SK-N-SH (cell line): ENCODE measurements at regions not wholly inside any gene's neighbourhood (a gene's known extent, or its start where the extent isn't known, plus 50 kb on each side); places are given as distances from the start of the nearest gene placed in this dataset.

Source experiments
- CTCF ChIA-PET: fragments of 300-600, 350-600 bp; formaldehyde crosslinking; extraction: SDS; loops from one replicate; lab custom pipeline; 2021; lab: Yijun Ruan, JAX
- POLR2A ChIA-PET: fragments of 350-600 bp; sonication (Branson Sonifier 250); formaldehyde crosslinking; extraction: SDS; loops from one replicate; lab custom pipeline; 2020; ENCODE audit warnings: antibody characterized with exemption, inconsistent platforms; lab: Yijun Ruan, JAX
- DNase-seq: peaks from one replicate; pipeline ENCODE4 v3.0.0; 2012
- H2AFZ ChIP-seq: fragments of 200-600 bp; sonication (generic); 2 replicates; pipeline ENCODE4 v1.8.1; 2016; ENCODE audit warnings: antibody characterized with exemption, mild to moderate bottlenecking, low read depth
- H3F3A ChIP-seq: fragments of 200-600 bp; sonication (generic); replicated peaks from 2 replicates; pipeline ENCODE3; 2016; ENCODE audit warnings: antibody characterized with exemption, mild to moderate bottlenecking; ENCODE audit not compliant: insufficient read depth
- H3K27ac ChIP-seq, 2 experiments: fragments of 200-500 bp in 1 of 2; fragments of 200-600 bp in 1 of 2; sonication (Bioruptor generic) in 1 of 2; sonication (generic), shearing (Covaris generic) in 1 of 2; 2 replicates each; pipeline versions ENCODE4 v1.5.1 to v1.6.1; 2014 to 2016; ENCODE audit warnings: low read depth in 2 of 2, inconsistent platforms in 1 of 2, low read length in 1 of 2, mild to moderate bottlenecking in 1 of 2, mixed read lengths in 1 of 2
- H3K27me3 ChIP-seq: fragments of 200-600 bp; sonication (generic), shearing (Covaris generic); 2 replicates; pipeline ENCODE4 v1.6.1; 2016; ENCODE audit warnings: mixed run types; ENCODE audit not compliant: insufficient read depth
- H3K36me3 ChIP-seq, 2 experiments: fragments of 200-500 bp in 1 of 2; fragments of 200-600 bp in 1 of 2; sonication (Bioruptor generic) in 1 of 2; sonication (generic) in 1 of 2; replicated peaks in 1 of 2; 2 replicates each; pipeline versions ENCODE3 to v1.5.1; 2014 to 2016; ENCODE audit warnings: low read length in 1 of 2, mild to moderate bottlenecking in 1 of 2; ENCODE audit not compliant: insufficient read depth in 2 of 2, control insufficient read depth in 1 of 2
- H3K4me1 ChIP-seq, 2 experiments: fragments of 200-500 bp in 1 of 2; fragments of 200-600 bp in 1 of 2; sonication (Bioruptor generic) in 1 of 2; sonication (generic), shearing (Covaris generic) in 1 of 2; 2 replicates each; pipeline versions ENCODE4 v1.5.1 to v1.6.1; 2014 to 2016; ENCODE audit warnings: low read depth in 1 of 2, low read length in 1 of 2, mixed run types in 1 of 2; ENCODE audit not compliant: insufficient read depth in 2 of 2, control insufficient read depth in 1 of 2
- H3K4me2 ChIP-seq: fragments of 200-600 bp; sonication (generic), shearing (Covaris generic); 2 replicates; pipeline ENCODE4 v1.6.1; 2017; ENCODE audit warnings: mixed run types
- H3K4me3 ChIP-seq, 2 experiments: fragments of 200-500 bp in 1 of 2; fragments of 200-600 bp in 1 of 2; sonication (Bioruptor generic) in 1 of 2; sonication (generic), shearing (Covaris generic) in 1 of 2; 2 replicates each; pipeline versions ENCODE4 v1.5.1 to v1.8.1; 2014 to 2016; ENCODE audit warnings: low read depth in 2 of 2, inconsistent platforms in 1 of 2, low read length in 1 of 2, mild to moderate bottlenecking in 1 of 2, mixed read lengths in 1 of 2, moderate library complexity in 1 of 2
- H3K79me2 ChIP-seq: fragments of 200-600 bp; sonication (generic); 2 replicates; pipeline ENCODE4 v1.8.1; 2017; ENCODE audit warnings: mild to moderate bottlenecking; ENCODE audit not compliant: insufficient read depth
- H3K9ac ChIP-seq: fragments of 200-600 bp; sonication (generic); 2 replicates; pipeline ENCODE4 v1.6.1; 2017; ENCODE audit warnings: mixed run types
- H3K9me2 ChIP-seq: fragments of 200-600 bp; sonication (generic); 2 replicates; pipeline ENCODE4 v1.6.1; 2017; ENCODE audit warnings: mixed run types
- H3K9me3 ChIP-seq: fragments of 200-600 bp; sonication (generic); 2 replicates; pipeline ENCODE4 v1.6.1; 2017; ENCODE audit warnings: mixed run types, mild to moderate bottlenecking, moderate library complexity
- H4K20me1 ChIP-seq: fragments of 200-600 bp; sonication (generic); 2 replicates; pipeline ENCODE4 v1.6.1; 2017; ENCODE audit warnings: mild to moderate bottlenecking, mixed run types; ENCODE audit not compliant: insufficient read depth
- ELF1 ChIP-seq: IDR thresholded peaks from 2 replicates; pipeline ENCODE4 v1.4.0; 2012
- FOSL2 ChIP-seq: IDR thresholded peaks from 2 replicates; pipeline ENCODE4 v1.4.0; 2012; ENCODE audit warnings: low read depth, mild to moderate bottlenecking, moderate library complexity, borderline replicate concordance
- FOXM1 ChIP-seq: IDR thresholded peaks from 2 replicates; pipeline ENCODE4 v1.4.0; 2012; ENCODE audit warnings: low read depth, mild to moderate bottlenecking
- GABPA ChIP-seq: IDR thresholded peaks from 2 replicates; pipeline ENCODE4 v1.4.0; 2012; ENCODE audit warnings: low read depth, mild to moderate bottlenecking
- GATA2 ChIP-seq: sonication (generic); formaldehyde crosslinking; IDR thresholded peaks from 2 replicates; pipeline ENCODE4 v1.5.0; 2020; ENCODE audit warnings: mild to moderate bottlenecking, missing genetic modification reagents
- IRF3 ChIP-seq: fragments of 150-350 bp; IDR thresholded peaks from 2 replicates; pipeline ENCODE4 v1.6.1; 2016; ENCODE audit warnings: mild to moderate bottlenecking, low read depth, low read length
- JUND ChIP-seq: IDR thresholded peaks from 2 replicates; pipeline ENCODE4 v1.4.0; 2012
- NFIC ChIP-seq: IDR thresholded peaks from 2 replicates; pipeline ENCODE4 v1.4.0; 2012; ENCODE audit warnings: borderline replicate concordance
- POLR2AphosphoS5 ChIP-seq: IDR thresholded peaks from 2 replicates; pipeline ENCODE4 v1.6.1; 2012; ENCODE audit warnings: low read depth, low read length
- RCOR1 ChIP-seq: fragments of 150-350 bp; IDR thresholded peaks from 2 replicates; pipeline ENCODE4 v1.6.1; 2017; ENCODE audit warnings: antibody characterized with exemption, low read length
- RXRA ChIP-seq: IDR thresholded peaks from 2 replicates; pipeline ENCODE4 v1.4.0; 2012; ENCODE audit warnings: low read depth, mild to moderate bottlenecking, borderline replicate concordance
- SMC3 ChIP-seq: IDR thresholded peaks from 2 replicates; pipeline ENCODE4 v1.6.1; 2012; ENCODE audit warnings: low read depth, low read length, improper control_type of control experiment
- USF2 ChIP-seq: fragments of 150-350 bp; IDR thresholded peaks from 2 replicates; pipeline ENCODE4 v1.6.1; 2017; ENCODE audit warnings: antibody characterized with exemption, low read length, low read depth, borderline replicate concordance
- YY1 ChIP-seq: IDR thresholded peaks from 2 replicates; pipeline ENCODE4 v1.4.0; 2012; ENCODE audit warnings: low read depth, mild to moderate bottlenecking
- WGBS: methylation state at CpG from one replicate; pipeline ENCODE4 v1.1.6; 2017; ENCODE audit warnings: low lambda C conversion rate; 5-methylcytosine and 5-hydroxymethylcytosine counted together

- TF ChIP-seq USF2 = no peak
- no peak for TF ChIP-seq FOSL2
- TF ChIP-seq POLR2AphosphoS5 = no peak
- no peak for TF ChIP-seq GATA2 (CRISPR knock-in tag)
Observed at GRCh38 chr5:102691434-102691833, 63.7 kb upstream of the PAM start (continued).

- no peaks in the 10 kb centered on the region for H3K79me2 ChIP-seq
- H4K20me1 ChIP-seq = no peaks in the 10 kb centered on the region
- H3F3A ChIP-seq = no peaks in the 10 kb centered on the region
- CTCF ChIA-PET = interaction anchor here (1.1 to 1.3 kb wide), 2 partner anchors 19 to 50 kb away, joined by 3 to 4 read pairs; no protein-coding TSS in a partner anchor
- H3K27ac ChIP-seq = no peak overlapping the region
- no peak overlapping the region for H3K4me3 ChIP-seq
- H3K27me3 ChIP-seq = no peaks in the 10 kb centered on the region
- no peaks in the 10 kb centered on the region for H3K36me3 ChIP-seq
- TF ChIP-seq ELF1 (no peak), NFIC (no peak), RCOR1 (no peak), RXRA (no peak), SMC3 (no peak), GATA2 (CRISPR knock-in tag) (no peak), FOSL2 (no peak), GABPA (no peak)
- WGBS = 84% methylated on average over 1 of the region's 1 CpG
- no peaks in the 10 kb centered on the region; a peak in 1 of 4 replicates for H3K4me1 ChIP-seq
- POLR2A ChIA-PET = no interaction called here
- no peak overlapping the region for H2AFZ ChIP-seq
- no peak overlapping the region for H3K4me2 ChIP-seq
- H3K9ac ChIP-seq = no peak overlapping the region
- H3K9me2 ChIP-seq = no peaks in the 10 kb centered on the region
- no peak for DNase-seq
- H3K9me3 ChIP-seq = no peaks in the 10 kb centered on the region
Observed at GRCh38 chr5:102700120-102700831, 54.8 kb upstream of the PAM start.

- 85% methylated on average over 2 of the region's 2 CpGs for WGBS
Observed at GRCh38 chr5:102700916-102701315, 54.2 kb upstream of the PAM start.

More at GRCh38 chr5:102700916-102701315, 54.2 kb upstream of the PAM start:
- Histone ChIP-seq H2AFZ (no peak overlapping the region), H3K9ac (no peak overlapping the region), H4K20me1 (no peaks in the 10 kb centered on the region), H3F3A (no peaks in the 10 kb centered on the region), H3K4me1 (no peaks in the 10 kb centered on the region; a peak in 1 of 4 replicates), H3K36me3 (no peaks in the 10 kb centered on the region), H3K4me2 (no peak overlapping the region), H3K27ac (no peak overlapping the region), H3K9me3 (no peaks in the 10 kb centered on the region), H3K9me2 (no peaks in the 10 kb centered on the region), H3K79me2 (no peaks in the 10 kb centered on the region), H3K27me3 (no peaks in the 10 kb centered on the region), H3K4me3 (no peak overlapping the region)
- CTCF ChIA-PET = interaction anchor here (1.1 kb wide), 1 partner anchor 20 kb away, joined by 3 read pairs; no protein-coding TSS in a partner anchor
- POLR2A ChIA-PET = no interaction called here
- no peak for DNase-seq
- TF ChIP-seq YY1 (no peak), JUND (no peak), SMC3 (no peak), IRF3 (no peak), FOXM1 (no peak)
